HG03045 (cell line): ENCODE measurements at regions not wholly inside any gene's neighbourhood (a gene's known extent, or its start where the extent isn't known, plus 50 kb on each side); places are given as distances from the start of the nearest gene placed in this dataset.
"Not testable (repeated sequence)": the region's sequence is repeated elsewhere in the genome, so short reads cannot be mapped to it uniquely, and the experiment has no call there.

Source experiments
- ATAC-seq: cut with Tn5 transposase; IDR thresholded peaks from one replicate; pipeline ENCODE4 v1.9.1; 2021; ENCODE audit warnings: mild to moderate bottlenecking, moderate library complexity; ENCODE audit not compliant: unreplicated experiment

DNA sequence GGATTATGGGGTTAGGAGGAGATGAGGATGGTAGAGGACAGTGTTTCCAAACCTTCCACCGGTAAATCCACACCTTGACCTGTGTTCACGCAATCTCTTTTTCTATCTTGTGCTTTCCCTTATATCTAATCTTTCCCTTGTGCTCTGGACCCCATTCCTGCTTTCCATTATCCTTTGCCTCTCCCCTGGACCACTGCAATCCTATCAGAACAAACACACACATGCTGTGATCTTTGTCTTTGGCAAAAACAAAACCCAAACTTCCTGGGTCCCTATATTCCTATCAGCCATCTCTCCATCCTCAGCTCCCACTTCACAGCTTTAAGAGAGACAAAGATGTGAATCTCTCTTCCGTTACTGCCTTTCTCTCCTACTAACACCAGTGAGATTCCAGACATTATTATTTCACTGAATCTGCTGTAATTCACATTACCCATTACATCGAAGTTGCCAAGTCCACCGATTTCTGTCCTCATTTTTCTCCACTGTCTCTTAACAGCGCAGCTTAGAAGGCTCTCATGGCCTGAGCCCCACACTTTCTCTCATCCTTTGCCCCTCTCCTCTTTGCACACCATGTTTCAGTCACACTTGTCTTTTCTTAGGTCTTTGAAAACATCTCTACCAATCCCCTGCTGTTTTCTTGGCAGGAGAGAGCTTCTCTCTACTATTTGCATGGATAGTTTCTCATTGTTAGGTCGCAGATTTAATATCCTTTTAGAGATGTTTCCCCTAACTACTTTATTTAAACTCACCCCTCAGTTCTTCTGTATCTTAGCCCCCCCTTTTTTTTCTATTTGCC lies 230.0 kb upstream of the B3GALT2 start:
- no peak for ATAC-seq

DNA sequence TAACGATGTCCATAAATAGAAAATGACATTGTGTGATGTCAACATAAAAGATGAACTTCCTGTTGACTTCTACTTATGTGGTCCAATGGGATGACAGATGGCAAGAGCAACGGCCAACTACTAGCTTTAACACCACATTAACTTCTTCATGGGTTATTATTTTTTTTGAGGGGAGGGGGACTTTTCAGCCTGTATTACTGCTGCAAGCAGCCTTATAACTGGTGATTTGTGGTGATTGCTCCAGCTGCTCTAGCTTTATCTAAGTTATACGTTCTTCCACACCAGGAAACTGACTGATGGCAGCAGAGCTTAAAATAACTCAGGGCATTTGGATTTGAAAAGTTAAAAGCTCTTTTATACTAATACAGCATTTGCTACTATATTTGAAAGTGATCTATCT lies 228.8 kb upstream of the B3GALT2 start:
- no peak for ATAC-seq

DNA sequence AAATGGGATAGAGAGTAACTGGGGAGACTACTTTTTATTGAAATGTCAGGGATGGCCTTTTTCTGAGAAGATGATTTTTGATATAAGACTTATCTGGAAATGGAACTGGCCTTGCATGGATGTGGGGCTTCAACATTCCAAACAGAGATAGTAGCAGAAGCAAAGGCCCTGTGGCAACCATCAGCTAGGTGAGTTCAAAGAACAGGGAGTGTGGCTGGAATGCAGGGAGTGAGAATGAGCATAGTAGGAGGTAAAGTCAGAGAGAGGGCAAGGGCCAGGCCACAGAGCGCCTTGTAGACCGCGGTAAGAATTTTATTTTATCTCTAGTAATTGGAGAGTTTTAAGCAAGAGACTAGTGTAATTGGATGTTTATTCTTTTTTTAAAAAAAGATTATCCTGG lies 227.0 kb upstream of the B3GALT2 start:
- ATAC-seq, result no peak

DNA sequence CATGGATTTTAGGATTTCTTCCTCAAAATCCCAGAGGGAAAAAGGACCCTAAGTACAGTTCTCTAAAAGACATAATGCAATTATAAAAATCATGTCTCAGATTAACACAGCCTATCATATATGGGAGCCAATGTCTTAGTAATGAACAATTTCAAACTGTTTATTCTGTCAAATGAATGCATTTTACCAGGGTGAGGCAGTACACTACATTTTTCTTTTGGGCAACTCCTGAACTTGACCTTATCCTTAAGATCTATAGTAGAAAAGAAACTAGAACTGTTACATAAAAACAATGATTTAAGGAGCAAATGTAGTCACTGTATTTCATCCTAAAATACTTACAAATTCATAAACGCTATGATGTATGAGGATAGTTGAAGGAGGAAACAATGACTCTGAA lies 226.3 kb upstream of the B3GALT2 start:
- ATAC-seq, result no peak

DNA sequence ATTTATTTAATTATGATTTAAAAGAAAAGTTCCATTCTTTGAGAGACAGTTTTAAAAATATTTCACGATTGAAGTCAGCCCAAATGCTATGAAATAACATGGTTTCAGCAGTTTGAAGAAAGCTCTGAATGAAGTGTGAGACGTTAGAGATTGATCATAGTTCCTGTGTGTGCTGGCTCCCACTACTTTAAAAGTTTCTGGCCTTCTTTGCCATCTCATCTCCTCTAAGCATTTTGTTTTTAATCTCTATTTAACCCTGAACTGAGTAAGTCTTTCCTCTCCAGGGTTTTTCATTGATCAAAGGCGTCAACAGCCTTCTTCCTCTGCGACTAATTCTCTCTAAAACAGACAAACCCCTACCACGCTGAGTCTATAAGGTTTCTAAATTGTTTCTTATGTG lies 225.3 kb upstream of the B3GALT2 start:
- no peak for ATAC-seq

DNA sequence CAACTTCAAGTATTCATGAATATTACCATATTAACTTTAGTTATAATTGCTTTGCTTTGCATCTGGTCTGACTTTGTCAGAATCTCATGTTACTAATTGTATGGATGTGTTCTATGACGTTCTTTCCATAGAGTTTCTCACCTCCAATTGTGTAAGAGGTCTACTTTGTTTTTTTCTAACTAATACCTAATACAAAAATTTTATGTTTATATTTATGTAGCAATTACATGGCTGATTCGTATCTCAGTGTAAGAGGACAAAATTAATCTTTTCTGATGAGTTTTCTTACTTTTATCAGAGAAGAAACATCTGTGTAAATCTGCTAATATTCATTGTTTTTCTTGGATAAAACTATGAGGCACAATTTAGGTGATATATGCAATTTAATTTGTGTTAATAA lies 224.8 kb upstream of the B3GALT2 start:
- ATAC-seq, result no peak

DNA sequence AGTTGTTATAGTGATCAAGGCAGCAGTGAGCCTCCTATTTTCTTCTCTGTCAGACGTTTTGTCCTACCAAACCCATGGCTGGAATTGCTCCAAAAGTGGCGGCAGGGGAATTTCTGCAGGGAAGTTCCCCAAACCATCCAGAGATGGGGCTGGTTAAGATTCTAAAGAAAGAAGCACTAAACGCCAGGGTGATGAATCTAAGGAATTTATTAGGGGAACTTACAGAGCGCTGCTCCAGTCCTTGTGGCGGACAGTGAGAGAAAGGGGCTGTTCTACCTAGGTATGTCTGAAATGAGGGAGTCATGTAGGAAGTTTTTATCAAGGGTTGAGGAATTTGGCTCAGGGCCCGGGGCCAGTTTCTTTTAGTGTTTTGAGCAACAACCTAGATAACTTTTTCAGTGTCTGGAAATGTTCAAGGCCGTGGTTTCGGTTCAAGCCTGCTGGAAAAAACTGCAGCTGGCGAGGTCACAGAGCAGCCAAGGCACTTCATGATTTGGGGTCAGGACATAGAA lies 222.4 kb upstream of the B3GALT2 start:
- ATAC-seq, result no peak

DNA sequence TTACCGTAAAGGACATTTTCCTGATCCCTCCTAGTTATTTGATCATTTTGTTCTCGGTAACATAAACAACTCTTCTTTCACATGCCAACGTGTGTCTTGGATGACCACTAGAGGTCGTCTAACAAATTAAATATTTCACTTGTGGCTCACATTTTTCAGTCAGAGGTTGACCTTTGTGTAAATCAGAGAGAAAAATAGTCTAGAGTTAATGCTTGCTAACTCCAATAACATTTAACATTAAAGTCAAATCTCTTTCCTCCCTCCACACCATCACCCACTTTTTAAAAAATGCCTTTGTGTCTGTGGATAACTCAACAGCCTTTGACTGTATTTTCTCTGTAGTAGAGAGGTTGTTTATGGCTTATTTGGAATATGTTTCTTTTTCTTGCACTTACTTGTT lies 220.5 kb upstream of the B3GALT2 start:
- no peak for ATAC-seq

DNA sequence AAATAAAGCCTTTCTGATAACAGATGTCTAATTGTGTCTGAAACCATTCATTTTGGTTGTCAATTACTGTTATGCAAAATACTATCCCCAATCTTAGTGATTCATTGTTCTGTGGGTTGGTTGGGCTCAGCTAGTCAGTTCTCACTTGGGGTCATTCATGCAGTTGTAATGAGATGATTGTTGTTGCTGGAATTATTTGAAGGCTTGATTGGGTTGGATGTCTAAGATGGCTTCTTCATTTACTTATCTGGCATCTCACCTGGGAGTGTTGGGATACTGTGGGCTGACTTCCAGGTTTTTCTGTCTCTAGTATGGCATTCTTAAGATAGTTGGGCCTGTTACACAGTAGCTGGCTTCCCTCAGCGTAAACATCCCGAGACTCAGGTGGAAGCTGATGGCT lies 217.8 kb upstream of the B3GALT2 start:
- no peak for ATAC-seq

DNA sequence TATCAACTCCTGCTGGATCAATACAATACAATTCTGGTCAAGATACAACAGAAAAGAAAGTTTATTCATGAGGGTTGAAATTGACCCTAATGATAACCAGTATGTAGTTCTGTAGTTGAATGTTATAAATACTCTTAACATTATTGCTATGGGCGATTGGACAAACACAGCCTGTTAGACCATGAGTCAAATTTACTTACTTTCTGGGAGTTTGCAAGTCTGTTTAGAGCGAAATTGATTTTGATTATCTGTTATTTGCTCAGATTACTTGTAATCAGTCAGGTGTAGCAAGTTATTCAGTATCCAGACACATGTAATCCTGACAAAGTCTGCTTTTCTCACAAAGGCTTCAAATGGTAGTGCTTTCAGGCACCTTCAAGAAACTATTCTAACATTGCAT lies 216.6 kb upstream of the B3GALT2 start:
- no peak for ATAC-seq

DNA sequence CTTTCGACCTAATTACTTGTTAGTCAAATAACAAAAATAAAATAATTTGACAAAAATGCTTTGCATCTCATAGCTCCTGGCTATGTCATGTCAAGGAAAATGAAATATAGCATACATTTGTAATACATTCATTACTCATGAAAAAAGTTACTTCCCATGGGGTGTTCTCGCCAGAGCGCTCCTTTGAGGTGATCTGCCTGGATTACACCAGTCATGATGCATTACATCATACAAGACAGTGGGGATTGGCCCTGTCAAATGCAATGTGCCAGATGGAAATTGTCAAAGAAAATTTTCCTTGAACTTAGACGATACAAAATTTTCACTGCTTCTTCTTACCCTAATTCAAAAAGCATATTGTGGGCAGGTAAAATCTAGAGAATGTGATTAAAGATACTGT lies 215.6 kb upstream of the B3GALT2 start:
- no peak for ATAC-seq

DNA sequence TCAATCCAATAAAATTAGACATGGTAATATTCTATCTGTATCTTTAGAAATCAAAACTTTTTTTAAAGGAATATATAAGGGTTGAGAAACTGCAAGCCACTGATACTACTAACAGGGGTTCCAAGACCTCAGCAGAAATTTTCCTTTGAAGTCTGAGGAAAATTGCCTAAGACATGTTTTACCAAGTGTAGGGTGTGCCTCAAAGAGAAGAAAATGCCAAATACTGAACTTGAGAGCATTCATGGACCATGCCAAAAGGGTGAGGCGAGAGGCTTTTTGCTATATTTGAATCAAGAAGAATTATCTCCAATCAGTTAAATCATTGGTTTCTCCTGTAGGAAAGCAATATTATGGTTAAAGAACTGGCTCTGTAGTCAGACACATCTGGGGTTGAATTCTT lies 207.9 kb upstream of the B3GALT2 start:
- ATAC-seq, result no peak

DNA sequence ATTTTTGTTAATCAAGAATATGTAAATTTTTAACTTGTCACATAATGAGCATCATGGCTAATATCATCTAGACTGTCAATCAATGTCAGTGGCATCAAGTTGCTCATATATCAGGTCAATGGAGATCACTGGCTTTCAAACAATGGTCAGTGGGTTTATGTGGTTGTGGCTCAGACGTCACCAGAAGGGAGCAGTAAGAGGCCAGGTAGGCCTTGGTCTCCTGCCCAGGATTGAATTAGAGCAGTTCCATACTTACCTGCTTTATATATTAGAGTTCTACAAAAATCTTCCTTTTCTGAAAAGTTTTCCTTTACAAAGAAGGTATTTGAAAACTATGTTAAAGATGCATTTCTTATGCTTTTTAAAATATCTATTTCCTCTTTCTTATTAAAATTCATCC lies 206.3 kb upstream of the B3GALT2 start:
- ATAC-seq, result no peak

DNA sequence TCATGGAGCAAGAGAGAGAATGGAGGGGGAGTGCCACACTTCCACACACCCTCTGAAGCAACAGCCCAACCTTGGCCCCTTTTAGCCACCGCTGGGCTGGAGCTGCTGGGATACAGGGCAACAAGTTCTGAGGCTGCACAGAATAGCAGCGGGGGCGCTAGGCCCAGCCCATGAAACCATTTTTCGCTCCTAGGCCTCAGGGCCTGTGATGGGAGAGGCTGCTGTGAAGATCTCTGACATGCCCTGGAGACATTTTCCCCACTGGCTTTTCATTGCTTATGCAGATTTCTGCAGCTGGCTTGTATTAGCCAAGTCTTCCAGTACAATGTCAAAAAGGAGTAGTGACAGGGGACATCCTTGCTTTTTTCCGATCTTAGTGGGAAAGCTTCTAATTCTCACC lies 202.3 kb upstream of the B3GALT2 start:
- ATAC-seq, result no peak

DNA sequence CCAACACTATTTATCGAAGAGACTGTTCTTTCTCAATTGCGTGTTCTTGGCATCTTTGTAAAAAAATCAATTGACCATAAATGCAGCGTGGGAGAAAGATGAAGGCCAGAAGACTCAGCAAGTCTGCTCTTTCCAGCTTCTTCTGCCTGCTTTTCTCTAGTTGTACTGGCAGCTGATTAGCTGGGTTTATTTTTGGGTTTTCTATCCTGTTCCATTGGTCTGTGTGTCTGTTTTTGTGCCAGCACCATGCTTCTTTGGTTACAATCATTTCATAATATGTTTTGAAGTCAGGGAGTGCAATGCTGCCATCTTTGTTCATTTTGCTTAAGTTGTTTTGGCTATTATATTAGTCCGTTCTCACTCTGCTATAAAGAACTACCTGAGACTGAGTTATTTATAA lies 201.8 kb upstream of the B3GALT2 start:
- no peak for ATAC-seq

DNA sequence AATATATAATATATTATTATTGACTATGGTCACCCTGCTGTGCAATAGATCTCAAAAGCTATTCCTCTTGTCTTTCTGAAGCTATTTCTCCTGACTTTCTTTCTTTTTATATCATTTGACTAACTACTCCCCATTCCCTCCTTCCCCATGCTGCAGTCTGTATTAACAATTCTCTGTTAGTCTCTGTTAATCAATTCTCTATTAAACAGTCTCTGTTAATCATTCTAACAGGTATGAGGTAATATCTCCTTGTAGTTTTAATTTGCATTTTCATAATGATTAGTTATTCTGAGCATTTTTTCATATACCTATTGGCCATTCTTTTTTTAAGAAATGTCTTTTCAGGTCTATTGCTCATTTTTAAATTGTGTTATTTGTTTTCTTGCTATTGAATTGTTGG lies 201.0 kb upstream of the B3GALT2 start:
- ATAC-seq, result no peak

DNA sequence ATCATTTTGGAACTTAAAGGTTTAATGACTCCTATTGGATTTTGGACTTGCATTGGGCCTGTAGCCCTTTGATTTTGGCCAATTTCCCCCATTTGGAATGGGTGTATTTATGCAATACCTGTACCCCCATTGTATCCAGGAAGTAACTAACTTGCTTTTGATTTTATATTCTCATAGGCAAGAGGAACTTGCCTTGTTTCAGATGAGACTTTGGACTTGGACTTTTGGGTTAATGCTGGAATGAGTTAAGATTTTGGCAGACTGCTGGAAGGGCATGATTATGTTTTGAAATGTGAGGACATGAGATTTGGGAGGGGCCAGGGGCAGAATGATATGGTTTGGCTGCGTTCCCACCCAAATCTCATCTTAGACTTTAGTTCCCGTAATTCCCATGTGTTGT lies 192.0 kb upstream of the B3GALT2 start:
- not testable (repeated sequence) for ATAC-seq

DNA sequence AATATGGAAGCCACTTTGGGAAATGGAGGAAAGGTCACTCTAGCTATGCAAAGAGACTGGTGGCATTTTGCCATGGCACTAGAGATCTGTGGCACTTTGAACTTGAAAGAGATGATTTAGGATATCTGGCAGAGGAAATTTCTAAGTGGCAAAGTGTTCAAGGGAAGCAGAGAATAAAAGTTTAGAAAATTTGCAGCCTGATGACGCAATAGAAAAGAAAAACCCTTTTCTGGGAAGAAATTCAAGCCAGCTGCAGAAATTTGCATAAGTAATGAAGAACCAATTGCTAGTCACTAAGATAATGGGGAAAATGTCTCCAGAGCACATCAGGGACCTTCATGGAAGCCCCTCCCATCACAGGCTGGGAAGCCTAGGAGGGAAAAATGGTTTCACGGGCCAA lies 191.1 kb upstream of the B3GALT2 start:
- no peak for ATAC-seq

DNA sequence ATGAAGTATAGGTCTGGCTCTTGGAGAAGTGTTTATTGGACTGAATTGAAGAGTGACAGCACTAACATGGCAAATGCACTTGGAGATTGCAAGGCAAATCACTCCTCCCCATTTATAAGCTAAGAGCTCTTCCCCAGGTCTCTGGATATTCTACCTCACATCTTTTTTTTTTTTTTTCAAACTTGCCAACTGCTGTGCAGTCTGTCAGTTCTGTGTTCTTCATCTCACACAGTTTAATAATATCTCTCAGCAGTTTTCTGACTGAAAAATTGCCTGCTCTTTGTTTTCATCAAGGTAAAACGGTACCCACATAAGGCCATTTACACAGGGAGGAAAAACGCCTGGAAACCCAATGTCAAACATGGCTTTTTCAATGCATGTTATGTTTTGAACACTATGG lies 186.1 kb upstream of the B3GALT2 start:
- no peak for ATAC-seq

DNA sequence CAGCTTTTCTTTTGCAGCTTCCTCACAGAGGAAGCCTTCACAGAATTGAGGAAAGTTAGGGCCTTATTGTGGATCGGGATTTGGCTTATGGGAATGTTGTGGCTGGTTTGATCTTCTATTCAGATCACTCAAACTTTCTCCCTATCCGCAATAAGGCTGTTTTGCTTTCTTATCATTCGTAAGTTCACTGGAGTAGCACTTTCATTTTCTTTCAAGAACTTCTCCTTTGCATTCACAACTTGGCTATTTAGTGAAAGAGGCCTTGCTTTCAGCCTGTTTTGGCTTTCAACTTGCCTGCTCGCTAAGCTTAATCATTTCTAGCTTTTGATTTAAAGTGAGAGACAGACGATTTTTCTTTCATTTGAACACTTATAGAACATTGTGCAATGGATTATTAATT lies 181.9 kb upstream of the B3GALT2 start:
- ATAC-seq, result peak; percentile 61

DNA sequence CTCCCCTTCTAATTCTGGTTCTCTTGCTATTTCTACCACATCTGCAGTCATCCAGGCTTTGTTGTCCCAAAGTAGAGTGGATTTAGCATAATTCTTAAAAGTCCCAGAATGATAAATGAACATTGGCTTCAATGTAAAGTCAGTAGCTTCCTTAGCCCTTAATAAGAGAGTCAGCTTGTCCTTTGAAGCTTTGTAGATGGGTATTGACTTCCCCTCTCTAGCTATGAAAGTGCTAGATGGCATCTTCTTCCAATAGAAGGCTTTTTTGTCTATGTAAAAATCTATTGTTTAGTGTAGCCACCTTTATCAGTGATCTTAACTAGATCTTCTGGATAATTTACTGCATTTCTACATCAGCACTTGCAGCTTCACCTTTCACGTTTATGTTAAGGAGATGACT lies 181.4 kb upstream of the B3GALT2 start:
- peak; percentile 19 for ATAC-seq

DNA sequence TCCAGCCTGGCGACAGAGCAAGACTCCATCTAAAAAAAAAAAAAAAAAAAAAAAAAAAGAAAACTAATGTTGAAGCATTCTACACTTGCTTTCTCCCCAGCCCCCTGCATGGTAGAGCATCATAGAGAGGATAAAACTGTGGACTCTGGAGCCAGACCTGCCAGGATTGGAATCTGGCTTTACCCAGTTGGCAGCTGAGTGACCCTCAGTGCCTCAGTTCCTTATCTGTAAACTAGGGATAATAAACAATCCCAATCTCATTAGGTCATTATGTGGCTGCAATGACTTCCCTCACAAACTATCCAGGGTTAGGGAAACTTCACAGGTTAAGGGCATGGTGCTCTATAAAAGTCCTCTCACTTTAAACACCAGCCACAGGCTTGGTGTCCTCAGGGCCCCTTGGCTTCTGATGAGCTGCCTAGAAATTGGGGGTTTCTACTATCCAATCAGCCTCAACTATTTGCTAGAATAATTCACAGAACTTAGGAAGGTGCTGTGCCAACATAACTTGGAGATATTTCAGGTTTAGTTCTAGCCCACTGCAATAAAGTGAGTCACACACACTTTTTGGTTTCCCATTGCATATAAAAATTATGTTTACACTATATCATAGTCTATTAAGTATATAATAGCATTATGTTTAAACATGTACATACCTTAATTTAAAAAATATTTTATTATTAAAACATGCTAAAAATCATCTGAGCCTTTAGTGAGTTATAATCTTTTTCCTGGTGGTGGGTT lies 180.5 kb upstream of the B3GALT2 start:
- ATAC-seq, result no peak
